NCI-H345 treated with DMSO at 0.1 percent for 48 hours (cell line): ENCODE measurements at regions not wholly inside any gene's neighbourhood (a gene's known extent, or its start where the extent isn't known, plus 50 kb on each side); places are given as distances from the start of the nearest gene placed in this dataset.

ENCODE experiments used
- DNase-seq: peaks from one replicate; lab custom pipeline; 2025; ENCODE audit not compliant: unreplicated experiment; lab: John Stamatoyannopoulos, UW

GRCh38 chr3:44015170-44015569, 226.5 kb upstream of the TOPAZ1 start:
- no peak for DNase-seq

- no peak for DNase-seq
Observed at GRCh38 chr3:44016818-44017217, 224.9 kb upstream of the TOPAZ1 start.

GRCh38 chr3:44018926-44019325, 222.8 kb upstream of the TOPAZ1 start:
- no peak for DNase-seq

GRCh38 chr3:44019736-44020135, 221.9 kb upstream of the TOPAZ1 start:
- no peak for DNase-seq

- DNase-seq = no peak
Observed at GRCh38 chr3:44020143-44020542, 221.5 kb upstream of the TOPAZ1 start.

GRCh38 chr3:44021651-44022594, 219.8 kb upstream of the TOPAZ1 start:
- no peak for DNase-seq

- no peak for DNase-seq
Observed at GRCh38 chr3:44023961-44024593, 217.6 kb upstream of the TOPAZ1 start.

GRCh38 chr3:44026220-44026865, 215.3 kb upstream of the TOPAZ1 start:
- no peak for DNase-seq

GRCh38 chr3:44029100-44029499, 212.6 kb upstream of the TOPAZ1 start:
- no peak for DNase-seq

- no peak for DNase-seq
Observed at GRCh38 chr3:44030285-44030684, 211.4 kb upstream of the TOPAZ1 start.

- no peak for DNase-seq
Observed at GRCh38 chr3:44030687-44031305, 210.9 kb upstream of the TOPAZ1 start.

- DNase-seq = no peak
Observed at GRCh38 chr3:44031387-44032380, 210.0 kb upstream of the TOPAZ1 start.

- DNase-seq = no peak
Observed at GRCh38 chr3:44032487-44032886, 209.2 kb upstream of the TOPAZ1 start.

- no peak for DNase-seq
Observed at GRCh38 chr3:44033123-44033522, 208.6 kb upstream of the TOPAZ1 start.

GRCh38 chr3:44036850-44037249, 204.8 kb upstream of the TOPAZ1 start:
- no peak for DNase-seq

- DNase-seq = no peak
Observed at GRCh38 chr3:44039006-44039405, 202.7 kb upstream of the TOPAZ1 start.

GRCh38 chr3:44041726-44042125, 200.0 kb upstream of the TOPAZ1 start:
- no peak for DNase-seq

- no peak for DNase-seq
Observed at GRCh38 chr3:44042772-44043171, 198.9 kb upstream of the TOPAZ1 start.

GRCh38 chr3:44045476-44046275, 196.0 kb upstream of the TOPAZ1 start:
- DNase-seq = peak; percentile 84
